Left renal pelvis (tissue), 4 donors: ENCODE measurements at regions not wholly inside any gene's neighbourhood (a gene's known extent, or its start where the extent isn't known, plus 50 kb on each side); places are given as distances from the start of the nearest gene placed in this dataset.
"Not testable (repeated sequence)": the region's sequence is repeated elsewhere in the genome, so short reads cannot be mapped to it uniquely, and the experiment has no call there.

Source experiments
- DNase-seq, 4 donors: peaks; one replicate each; pipeline ENCODE4 v3.0.0-alpha.2; 2013; ENCODE audit warnings: low read depth in 4 of 4, low spot score in 3 of 4

- DNase-seq: not testable (repeated sequence)
These were observed 97.5 kb downstream of the ZNF664 start for GRCh38 chr12:124070394-124071074.

GRCh38 chr12:124071075-124071443 lies 98.0 kb downstream of the ZNF664 start:
- no peak for DNase-seq

- DNase-seq: no peak
These were observed 100.5 kb downstream of the ZNF664 start for GRCh38 chr12:124073356-124074035.

GRCh38 chr12:124075841-124076240 lies 102.8 kb downstream of the ZNF664 start:
- no peak for DNase-seq

- no peak for DNase-seq
These were observed 104.7 kb downstream of the ZNF664 start for GRCh38 chr12:124077701-124078100.

GRCh38 chr12:124078800-124079199 lies 105.8 kb downstream of the ZNF664 start:
- no peak for DNase-seq

- DNase-seq: no peak
These were observed 107.6 kb downstream of the ZNF664 start for GRCh38 chr12:124080649-124081048.

- DNase-seq: no peak
These were observed 109.0 kb downstream of the ZNF664 start for GRCh38 chr12:124082012-124082411.

GRCh38 chr12:124082687-124083086 lies 109.7 kb downstream of the ZNF664 start:
- no peak for DNase-seq

GRCh38 chr12:124083708-124084107 lies 110.7 kb downstream of the ZNF664 start:
- DNase-seq: no peak

- no peak for DNase-seq
These were observed 112.6 kb downstream of the ZNF664 start for GRCh38 chr12:124085419-124086296.

- DNase-seq: no peak
These were observed 113.4 kb downstream of the ZNF664 start for GRCh38 chr12:124086299-124086898.

- DNase-seq: no peak
These were observed 114.4 kb downstream of the ZNF664 start for GRCh38 chr12:124087266-124088051.

GRCh38 chr12:124088217-124088907 lies 115.3 kb downstream of the ZNF664 start:
- no peak for DNase-seq

GRCh38 chr12:124089181-124089914 lies 116.3 kb downstream of the ZNF664 start:
- DNase-seq: not testable (repeated sequence)

GRCh38 chr12:124091835-124092234 lies 118.8 kb downstream of the ZNF664 start:
- DNase-seq: no peak

- DNase-seq: not testable (repeated sequence)
These were observed 119.5 kb downstream of the ZNF664 start for GRCh38 chr12:124092532-124092931.

- no peak for DNase-seq
These were observed 120.3 kb downstream of the ZNF664 start for GRCh38 chr12:124093297-124093696.

GRCh38 chr12:124094188-124094587 lies 121.2 kb downstream of the ZNF664 start:
- DNase-seq: no peak
